GM13976 (cell line): ENCODE measurements at regions not wholly inside any gene's neighbourhood (a gene's known extent, or its start where the extent isn't known, plus 50 kb on each side); places are given as distances from the start of the nearest gene placed in this dataset.

Source experiments
- DNase-seq: peaks from one replicate; pipeline ENCODE4 v3.0.0; 2012; ENCODE audit warnings: low spot score
- in situ Hi-C: fragments of 300-500 bp; cut with MboI; formaldehyde crosslinking; loops from one replicate; pipeline ENCODE4 v1.12.0; 2022; ENCODE audit warnings: low sequenced_read_pairs, mixed read lengths, inconsistent platforms; ENCODE audit not compliant: unreplicated experiment
- TF ChIP-seq, protein P1 (sequence below): IDR thresholded peaks from 2 replicates; pipeline ENCODE4 v1.5.1; 2012; ENCODE audit warnings: borderline replicate concordance, mild to moderate bottlenecking; ENCODE audit not compliant: insufficient read depth; ENCODE audit errors: extremely low read depth, missing control alignments, control extremely low read depth

DNA sequence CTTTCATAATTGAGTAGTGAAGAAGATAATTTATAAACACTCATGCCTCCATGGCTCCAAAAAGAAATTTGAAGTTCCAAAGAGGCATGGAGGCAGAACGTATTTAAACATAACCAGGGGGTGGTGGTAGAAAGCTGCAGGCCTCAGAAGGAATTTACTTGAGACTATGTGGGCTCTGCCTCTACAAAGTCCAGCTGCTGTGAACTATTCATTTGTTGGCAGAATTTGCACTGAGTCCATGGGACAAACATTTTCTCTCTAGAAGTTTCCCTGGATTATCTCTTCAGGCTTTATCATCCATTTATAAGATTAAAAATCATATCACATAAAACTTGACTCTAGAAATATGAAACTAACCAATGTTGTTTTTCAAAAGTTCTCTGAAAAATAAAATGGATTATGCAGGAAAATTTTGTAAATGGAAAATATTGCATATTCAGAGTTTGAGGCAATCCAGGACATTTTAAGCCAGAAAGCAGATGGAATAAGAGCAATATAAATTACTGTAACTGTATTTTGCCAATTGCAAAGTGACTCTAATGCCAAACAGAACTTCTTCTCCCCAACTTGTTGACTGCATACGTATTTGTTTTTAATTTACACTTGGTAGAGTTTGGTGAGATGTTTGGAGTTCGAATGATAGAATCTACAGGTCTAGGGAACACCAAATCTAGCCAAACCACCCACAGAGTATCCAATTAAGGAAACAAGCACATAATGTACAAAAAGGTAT, 258.2 kb downstream of the ENC1 start:
- TF ChIP-seq, protein P1, sequence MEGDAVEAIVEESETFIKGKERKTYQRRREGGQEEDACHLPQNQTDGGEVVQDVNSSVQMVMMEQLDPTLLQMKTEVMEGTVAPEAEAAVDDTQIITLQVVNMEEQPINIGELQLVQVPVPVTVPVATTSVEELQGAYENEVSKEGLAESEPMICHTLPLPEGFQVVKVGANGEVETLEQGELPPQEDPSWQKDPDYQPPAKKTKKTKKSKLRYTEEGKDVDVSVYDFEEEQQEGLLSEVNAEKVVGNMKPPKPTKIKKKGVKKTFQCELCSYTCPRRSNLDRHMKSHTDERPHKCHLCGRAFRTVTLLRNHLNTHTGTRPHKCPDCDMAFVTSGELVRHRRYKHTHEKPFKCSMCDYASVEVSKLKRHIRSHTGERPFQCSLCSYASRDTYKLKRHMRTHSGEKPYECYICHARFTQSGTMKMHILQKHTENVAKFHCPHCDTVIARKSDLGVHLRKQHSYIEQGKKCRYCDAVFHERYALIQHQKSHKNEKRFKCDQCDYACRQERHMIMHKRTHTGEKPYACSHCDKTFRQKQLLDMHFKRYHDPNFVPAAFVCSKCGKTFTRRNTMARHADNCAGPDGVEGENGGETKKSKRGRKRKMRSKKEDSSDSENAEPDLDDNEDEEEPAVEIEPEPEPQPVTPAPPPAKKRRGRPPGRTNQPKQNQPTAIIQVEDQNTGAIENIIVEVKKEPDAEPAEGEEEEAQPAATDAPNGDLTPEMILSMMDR, result no peak
- in situ Hi-C loops, result no loop called here
- no peak for DNase-seq

DNA sequence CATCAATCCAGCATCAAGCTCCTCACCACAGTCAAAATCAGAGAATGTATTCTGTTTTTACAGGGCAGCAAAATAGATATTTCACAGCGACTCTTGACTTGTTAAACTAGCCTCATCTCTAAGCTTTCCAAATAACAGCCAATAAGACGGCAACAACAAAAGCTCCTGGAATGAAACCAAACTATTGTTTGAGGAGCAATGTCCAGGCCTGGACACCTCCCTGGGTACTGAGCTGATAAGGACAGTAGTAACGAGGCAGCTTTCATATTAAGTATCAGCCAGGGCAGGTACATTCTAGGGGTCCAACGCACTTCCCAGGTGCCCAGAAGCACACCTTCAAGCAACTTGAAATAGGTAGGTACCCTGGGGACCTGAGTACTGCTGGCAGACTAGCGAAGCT, 260.3 kb downstream of the ENC1 start:
- TF ChIP-seq, protein P1, result no peak
- in situ Hi-C loops, result no loop called here
- no peak for DNase-seq

DNA sequence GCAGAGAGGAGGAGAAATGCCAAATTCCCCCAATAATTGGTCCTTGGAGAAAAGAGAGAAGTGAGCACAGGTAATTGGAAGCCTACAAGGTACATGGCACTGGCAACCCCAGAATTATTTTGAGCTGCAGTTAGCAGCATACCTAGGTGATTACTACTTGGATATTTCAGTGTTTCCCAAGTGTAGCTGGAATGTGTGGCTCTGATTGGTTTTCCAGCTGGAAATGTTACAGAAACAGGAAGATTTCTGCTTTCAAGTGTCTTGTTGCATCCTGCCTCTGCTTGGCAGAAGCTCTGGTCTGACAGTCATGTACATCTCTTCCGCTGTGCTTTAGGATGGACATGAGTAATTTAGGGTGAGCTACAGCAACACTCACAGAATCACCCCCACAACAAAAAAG, 262.1 kb downstream of the ENC1 start:
- in situ Hi-C loops, result no loop called here
- TF ChIP-seq, protein P1, result no peak
- no peak for DNase-seq

DNA sequence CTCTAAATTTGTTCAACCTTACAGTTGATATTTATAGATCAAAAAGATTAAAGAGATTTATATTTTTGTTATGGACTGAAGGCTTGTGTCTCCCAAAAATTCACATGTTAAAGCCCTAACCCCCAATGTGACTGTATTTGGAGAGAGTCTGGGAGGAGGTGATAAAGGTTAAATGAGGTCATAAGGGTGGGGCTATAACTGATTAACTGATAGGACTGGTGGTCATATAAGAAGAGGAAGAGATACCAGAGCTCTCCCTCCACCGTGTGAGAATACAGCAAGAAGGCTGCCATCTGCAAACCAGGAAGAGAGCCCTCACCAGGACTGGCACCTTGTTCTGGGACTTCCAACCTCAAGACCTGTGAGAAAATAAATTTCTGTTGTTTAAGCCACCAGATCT, 264.3 kb downstream of the ENC1 start:
- in situ Hi-C loops, result no loop called here
- TF ChIP-seq, protein P1, result no peak
- no peak for DNase-seq

DNA sequence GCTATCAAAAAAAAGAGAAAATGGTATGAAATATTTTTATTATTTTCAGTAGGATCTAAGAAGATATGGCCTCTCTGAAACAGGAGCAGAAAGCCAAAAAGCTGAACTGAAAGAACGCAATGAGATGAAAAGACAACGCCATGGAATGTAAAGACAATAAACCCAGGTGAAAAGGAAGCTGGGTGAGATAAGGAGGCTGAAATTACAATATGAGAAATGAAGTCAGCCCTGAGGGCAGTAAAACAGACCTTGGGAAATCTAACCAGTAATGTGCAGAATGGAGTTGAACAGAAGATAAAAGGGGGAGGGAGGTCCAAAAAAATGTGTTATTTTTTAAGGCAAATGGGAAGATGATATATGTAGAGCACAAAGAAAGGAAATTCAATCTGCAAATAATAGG, 265.3 kb downstream of the ENC1 start:
- TF ChIP-seq, protein P1, result no peak
- DNase-seq, result no peak
- in situ Hi-C loops, result no loop called here

DNA sequence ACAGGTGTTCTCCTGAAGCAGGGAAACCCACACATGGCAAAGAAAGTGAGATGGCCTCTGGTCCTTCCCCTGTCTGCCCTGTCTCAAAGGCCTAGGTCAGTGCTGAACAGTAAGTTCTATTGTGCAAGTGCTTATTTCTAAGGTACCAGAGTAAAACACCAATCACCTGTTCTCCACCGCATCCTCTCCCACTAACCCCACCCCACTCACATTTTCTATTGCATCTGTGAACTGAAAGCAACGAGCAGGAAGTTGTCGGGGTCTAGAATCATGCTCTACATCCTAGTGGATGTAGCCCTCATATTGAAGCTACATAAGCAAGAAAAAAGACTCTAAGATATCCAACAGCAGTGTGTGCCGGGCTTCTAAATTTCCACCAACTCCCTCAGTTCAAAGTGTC, 265.9 kb downstream of the ENC1 start:
- TF ChIP-seq, protein P1, result no peak
- in situ Hi-C loops, result no loop called here
- no peak for DNase-seq
